Lower leg skin (tissue), 3 donors: ENCODE measurements at regions not wholly inside any gene's neighbourhood (a gene's known extent, or its start where the extent isn't known, plus 50 kb on each side); places are given as distances from the start of the nearest gene placed in this dataset.

Experiments used
- POLR2A ChIP-seq, 2 donors: fragments of 450-650 bp; IDR thresholded peaks; one replicate each; pipeline ENCODE4 v1.6.1; 2016 to 2017; ENCODE audit warnings: antibody characterized with exemption in 2 of 2, mild to moderate bottlenecking in 1 of 2, moderate library complexity in 1 of 2
- TF ChIP-seq, protein P1 (sequence below), 3 donors: fragments of 450-650 bp; IDR thresholded peaks; one replicate each; pipeline ENCODE4 v1.5.1; 2016; ENCODE audit warnings: antibody characterized with exemption in 3 of 3, mild to moderate bottlenecking in 3 of 3, moderate library complexity in 2 of 3

DNA sequence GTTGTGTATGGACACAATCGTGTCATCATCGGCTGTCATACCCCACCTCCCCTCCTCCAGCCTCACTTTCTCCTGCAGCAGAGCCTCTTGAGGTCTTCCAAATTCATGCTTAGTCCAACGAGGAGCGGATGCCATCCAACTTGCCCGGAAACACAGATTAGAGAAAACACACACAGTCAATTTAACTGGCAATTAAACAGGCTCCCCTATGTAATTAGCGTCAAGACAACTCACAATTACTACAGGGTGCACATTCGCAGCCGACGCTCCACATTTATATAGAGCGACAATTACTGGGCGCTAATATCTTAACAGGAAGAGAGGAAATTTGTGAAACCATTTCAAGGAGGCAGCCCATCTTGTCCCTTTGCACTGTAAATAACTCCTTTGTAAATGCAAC lies 86.0 kb upstream of the ZNF618 start:
- TF ChIP-seq, protein P1, sequence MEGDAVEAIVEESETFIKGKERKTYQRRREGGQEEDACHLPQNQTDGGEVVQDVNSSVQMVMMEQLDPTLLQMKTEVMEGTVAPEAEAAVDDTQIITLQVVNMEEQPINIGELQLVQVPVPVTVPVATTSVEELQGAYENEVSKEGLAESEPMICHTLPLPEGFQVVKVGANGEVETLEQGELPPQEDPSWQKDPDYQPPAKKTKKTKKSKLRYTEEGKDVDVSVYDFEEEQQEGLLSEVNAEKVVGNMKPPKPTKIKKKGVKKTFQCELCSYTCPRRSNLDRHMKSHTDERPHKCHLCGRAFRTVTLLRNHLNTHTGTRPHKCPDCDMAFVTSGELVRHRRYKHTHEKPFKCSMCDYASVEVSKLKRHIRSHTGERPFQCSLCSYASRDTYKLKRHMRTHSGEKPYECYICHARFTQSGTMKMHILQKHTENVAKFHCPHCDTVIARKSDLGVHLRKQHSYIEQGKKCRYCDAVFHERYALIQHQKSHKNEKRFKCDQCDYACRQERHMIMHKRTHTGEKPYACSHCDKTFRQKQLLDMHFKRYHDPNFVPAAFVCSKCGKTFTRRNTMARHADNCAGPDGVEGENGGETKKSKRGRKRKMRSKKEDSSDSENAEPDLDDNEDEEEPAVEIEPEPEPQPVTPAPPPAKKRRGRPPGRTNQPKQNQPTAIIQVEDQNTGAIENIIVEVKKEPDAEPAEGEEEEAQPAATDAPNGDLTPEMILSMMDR (IDR thresholded peaks at IDR 0.05): no peak
- TF ChIP-seq POLR2A (IDR thresholded peaks at IDR 0.05): no peak
